HEK293 (cell line): ENCODE measurements at regions not wholly inside any gene's neighbourhood (a gene's known extent, or its start where the extent isn't known, plus 50 kb on each side); places are given as distances from the start of the nearest gene placed in this dataset.

Source experiments
- GFI1B ChIP-seq: fragments of 450-650 bp; formaldehyde crosslinking; IDR thresholded peaks from 2 replicates; pipeline ENCODE4 v1.5.1; 2016; ENCODE audit warnings: missing biosample characterization, missing genetic modification characterization
- ZNF140 ChIP-seq: fragments of 450-650 bp; formaldehyde crosslinking; IDR thresholded peaks from 2 replicates; pipeline ENCODE4 v1.5.1; 2016; ENCODE audit warnings: missing biosample characterization, missing genetic modification characterization
- ZNF843 ChIP-seq: fragments of 450-650 bp; formaldehyde crosslinking; IDR thresholded peaks from 2 replicates; pipeline ENCODE4 v1.5.1; 2016; ENCODE audit warnings: missing biosample characterization, missing genetic modification characterization
- TF ChIP-seq, protein P1 (sequence below): fragments of 450-650 bp; formaldehyde crosslinking; IDR thresholded peaks from 2 replicates; pipeline ENCODE4 v1.5.1; 2016; ENCODE audit warnings: missing biosample characterization, missing genetic modification characterization

DNA sequence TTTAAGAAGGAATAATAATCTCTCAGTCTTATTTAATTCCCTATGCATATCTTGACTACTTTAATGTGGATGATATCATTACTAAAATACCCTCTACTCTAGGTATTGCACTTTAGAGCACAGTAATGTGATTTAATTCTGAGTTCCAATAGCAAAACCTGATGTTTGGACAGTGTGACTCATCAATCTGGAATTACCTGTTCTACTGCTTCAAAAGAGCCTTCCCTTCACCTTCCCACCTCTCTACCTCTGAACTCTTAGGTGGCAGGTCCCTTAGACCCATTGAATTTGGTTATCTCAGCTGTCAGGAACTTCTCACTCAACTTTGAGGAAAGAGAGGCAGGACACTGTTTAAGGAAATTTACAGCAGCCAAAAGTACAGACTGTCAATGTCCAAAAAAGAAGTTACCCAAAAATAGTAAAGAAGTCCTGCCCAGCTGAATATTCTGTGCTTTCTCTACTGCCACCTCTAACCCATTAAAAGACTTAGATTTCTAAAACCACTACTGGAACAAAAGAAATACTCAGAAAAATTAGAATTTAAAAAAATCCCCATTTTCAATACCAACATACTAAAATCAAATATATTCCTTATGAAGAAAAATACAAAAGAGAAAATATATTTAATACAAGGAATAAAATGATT is 123.1 kb upstream of the GPM6A start:
- TF ChIP-seq, protein P1, sequence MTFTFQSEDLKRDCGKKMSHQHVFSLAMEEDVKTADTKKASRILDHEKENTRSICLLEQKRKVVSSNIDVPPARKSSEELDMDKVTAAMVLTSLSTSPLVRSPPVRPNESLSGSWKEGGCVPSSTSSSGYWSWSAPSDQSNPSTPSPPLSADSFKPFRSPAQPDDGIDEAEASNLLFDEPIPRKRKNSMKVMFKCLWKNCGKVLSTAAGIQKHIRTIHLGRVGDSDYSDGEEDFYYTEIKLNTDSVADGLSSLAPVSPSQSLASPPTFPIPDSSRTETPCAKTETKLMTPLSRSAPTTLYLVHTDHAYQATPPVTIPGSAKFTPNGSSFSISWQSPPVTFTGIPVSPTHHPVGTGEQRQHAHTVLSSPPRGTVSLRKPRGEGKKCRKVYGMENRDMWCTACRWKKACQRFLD = no peak
- no peak for TF ChIP-seq ZNF843 (tag by site-specific recombination)
- no peak for TF ChIP-seq GFI1B
- TF ChIP-seq ZNF140 (tag by site-specific recombination) = no peak
